Activated CD4-positive, alpha-beta T cell treated with anti-CD3 and anti-CD28 coated beads, Interleukin-2, amount 50 U/mL, for 24 hours (primary cell): ENCODE measurements at regions not wholly inside any gene's neighbourhood (a gene's known extent, or its start where the extent isn't known, plus 50 kb on each side); places are given as distances from the start of the nearest gene placed in this dataset.
"Not testable (repeated sequence)": the region's sequence is repeated elsewhere in the genome, so short reads cannot be mapped to it uniquely, and the experiment has no call there.

Experiments
- DNase-seq, 2 donors: peaks; one replicate each; pipeline ENCODE4 v3.0.0-alpha.2; 2020; ENCODE audit warnings: low read depth in 1 of 2, low spot score in 1 of 2

DNA sequence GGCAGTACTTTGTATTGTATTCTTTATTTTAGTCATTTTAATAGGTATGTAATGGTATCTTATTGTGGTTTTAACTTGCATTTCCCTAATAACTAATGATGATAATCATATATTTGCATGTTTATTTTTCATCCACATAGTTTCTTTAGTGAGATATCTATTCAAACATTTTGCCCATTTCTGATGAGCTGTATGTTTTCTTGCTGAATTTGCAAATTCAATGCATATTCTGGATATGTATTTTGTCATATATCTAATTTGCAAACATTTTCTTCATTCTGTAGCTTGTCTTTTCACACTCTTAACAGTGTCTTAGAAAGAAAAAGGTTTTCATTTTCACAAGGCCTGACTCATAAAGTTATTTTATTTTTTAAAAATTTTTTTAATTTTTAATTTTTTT is 372.1 kb downstream of the ZNF674 start:
- no peak for DNase-seq

DNA sequence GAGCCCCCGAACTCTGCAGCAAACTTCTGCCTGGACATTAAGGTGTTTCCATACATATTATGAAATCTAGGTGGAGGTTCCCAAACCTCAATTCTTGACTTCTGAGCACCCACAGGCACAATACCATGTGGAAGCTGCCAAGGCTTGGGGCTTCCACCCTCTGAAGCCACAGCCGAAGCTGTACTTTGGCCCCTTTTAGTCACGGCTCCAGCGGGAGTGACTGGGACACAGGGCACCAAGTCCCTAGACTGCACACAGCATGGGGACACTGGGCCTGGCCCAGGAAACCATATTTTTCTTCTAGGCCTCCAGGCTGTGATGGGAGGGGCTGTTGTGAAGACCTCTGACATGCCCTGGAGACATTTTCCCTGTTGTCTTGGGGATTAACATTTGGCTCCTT is 373.8 kb downstream of the ZNF674 start:
- DNase-seq, result not testable (repeated sequence)

DNA sequence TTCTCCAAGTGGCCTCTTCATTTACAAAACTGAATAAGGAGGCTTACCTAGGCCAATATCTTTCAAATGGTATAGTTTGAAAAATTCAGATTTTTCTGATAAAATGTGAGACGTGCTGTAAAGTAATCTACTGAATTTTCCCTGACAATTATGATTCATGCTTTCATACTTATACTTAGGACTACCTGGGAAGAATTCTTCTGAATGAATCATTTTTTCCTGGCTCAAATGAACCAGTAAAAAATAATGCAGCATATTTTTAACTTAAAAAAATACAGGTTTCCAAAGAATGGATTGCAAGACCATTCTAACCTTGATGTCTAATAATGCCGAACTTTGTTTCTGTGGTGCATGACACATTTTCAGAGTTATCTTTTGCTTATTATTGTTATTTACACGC is 375.4 kb downstream of the ZNF674 start:
- DNase-seq, result no peak

DNA sequence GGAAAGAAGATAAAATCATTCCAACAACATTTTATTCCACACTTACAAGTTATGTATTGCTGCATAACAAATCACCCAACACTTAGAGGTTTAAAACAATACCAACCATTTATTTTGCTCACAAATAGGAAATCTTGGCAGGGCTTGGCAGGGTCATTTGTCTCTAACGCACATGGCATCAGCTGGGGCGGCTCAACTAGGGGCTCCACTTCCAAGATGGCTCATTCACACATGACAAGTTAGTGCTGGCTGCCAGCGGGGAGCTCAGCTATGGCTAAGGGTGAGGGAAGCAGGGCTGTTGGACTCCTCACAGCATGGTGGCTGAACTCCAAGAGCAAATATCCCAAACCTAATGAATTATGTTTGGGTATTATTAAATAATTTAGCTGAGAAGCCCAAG is 377.0 kb downstream of the ZNF674 start:
- DNase-seq, result no peak

DNA sequence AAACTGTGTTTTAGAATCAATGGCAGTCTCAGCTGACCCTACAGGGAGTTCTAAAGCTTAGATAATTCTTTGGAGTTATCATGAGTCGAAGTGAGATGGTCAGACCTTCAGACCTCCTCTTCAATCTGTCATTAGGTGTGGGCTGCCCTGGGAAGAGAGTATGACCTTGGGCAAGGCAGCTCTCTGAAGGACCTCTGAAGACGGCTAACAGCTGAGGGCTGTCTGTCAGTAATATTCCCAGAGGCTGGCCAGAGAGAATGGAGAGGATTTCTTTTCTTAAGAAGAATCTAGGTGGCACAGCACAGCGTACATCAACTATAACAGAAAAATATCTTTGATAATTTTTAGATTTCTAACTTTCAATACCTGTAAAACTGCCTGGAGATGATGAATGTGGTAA is 379.4 kb downstream of the ZNF674 start:
- no peak for DNase-seq

GRCh38 chrX:46165411-46165810 is 379.8 kb downstream of the ZNF674 start:
- DNase-seq, result no peak

DNA sequence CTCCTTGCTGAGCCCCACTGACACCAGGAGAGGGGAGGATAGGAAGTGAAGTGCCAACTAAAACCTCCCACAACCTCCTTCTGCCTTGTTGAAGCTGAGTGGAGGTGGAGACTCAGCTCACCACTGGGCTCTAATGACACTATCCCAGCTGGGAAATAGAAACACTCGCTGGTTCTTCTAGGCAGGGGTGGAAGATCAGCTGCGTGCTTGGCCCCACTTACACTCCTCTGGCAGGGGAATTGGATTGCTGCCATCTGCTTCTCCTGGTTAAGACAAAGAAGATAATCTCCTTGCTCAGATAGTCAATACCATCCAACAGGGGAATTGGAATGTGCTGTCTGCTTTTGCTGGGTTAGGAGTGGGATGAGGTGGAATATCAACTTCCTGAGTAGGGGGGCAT is 392.5 kb downstream of the ZNF674 start:
- DNase-seq, result no peak

DNA sequence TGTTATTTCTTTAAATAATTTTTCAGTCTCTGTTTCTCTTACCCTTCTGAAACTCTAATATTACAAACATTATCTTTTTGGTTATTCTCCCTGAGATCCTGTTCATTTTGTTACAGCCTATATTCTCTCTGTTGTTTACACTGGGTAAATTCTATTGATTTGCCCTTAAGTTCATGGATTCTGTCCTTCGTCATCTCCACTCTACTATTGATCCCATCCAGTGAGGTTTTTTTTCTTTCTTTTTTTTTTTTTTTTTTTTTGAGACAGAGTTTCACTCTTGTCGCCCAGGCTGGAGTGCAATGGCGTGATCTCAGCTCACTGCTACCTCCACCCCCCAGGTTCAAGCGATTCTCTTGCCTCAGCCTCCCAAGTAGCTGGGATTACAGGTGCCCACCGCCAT is 393.9 kb downstream of the ZNF674 start:
- not testable (repeated sequence) for DNase-seq

DNA sequence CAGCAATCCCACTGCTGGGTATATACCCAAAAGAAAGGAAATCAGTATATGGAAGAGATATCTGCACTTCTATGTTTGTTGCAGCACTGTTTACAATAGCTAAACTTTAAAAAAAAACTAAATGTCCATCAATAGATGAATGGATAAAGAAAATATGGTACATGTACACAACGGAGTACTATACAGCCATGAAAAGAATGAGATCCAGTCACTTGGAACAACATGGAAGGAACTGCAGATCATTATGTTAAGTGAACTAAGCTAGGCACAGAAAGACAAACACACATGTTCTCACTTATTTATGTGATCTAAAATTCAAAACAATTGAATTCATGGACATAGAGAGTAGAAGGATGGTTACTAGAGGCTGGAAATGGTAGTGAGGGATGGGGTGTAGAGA is 400.7 kb downstream of the ZNF674 start:
- DNase-seq, result no peak

DNA sequence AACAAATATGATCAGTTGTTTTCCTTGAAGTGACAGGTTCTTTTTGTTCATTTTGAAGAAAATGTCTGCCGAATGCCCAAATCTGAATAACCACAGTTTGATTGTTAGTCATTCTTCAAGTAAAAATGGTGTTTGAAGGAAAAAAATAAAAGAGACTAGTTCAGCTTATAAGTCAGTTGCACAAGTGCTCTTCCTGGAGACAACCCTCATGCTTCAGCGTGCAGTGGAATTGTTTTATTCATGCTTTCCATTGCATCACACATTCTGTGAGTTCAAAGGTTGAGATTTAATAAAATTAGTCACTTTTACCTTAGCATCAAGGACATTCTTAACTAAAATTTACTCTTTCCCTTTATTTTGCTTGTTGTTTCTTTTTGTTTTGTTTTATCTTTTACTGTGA is 404.9 kb downstream of the ZNF674 start:
- peak in 1 of 2 donors; percentile 21 for DNase-seq

DNA sequence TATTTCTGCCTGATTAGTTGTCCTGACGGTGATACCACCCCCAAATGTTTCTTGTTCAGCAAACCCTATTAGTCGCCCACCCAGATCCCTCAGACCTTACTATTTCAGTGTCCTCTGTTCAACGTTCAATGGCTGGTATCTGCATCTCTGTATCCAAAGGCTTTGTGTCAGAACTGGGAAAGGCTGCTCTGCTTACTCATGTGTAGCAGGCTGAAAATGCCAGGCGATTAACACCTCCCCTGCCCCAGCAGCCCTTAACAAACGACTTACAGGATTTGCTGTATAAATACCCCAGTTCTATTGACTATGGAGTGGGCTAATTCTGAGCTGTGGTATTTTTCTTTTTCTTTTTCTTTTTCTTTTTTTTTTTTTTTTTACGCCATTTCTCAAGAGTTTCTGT is 415.0 kb downstream of the ZNF674 start:
- DNase-seq, result no peak

DNA sequence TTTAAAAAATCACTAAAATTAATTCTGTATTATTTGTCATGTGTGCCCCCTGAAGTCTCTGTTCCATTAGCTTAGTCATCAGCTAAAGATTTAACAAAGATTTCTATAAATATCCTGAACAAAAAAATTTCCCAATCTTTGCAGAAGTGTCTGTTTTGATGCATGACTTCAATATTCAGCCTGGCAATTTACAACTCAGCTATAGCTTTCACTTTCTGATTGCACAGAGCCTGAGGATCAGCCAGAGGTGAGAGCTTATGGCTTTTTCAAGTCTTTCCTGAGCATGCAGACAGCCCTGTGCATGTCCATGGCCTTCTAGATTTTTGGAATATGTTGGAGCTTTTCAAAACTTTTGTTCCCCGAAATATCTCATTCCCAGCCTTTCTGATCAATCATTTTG is 420.1 kb downstream of the ZNF674 start:
- no peak for DNase-seq

DNA sequence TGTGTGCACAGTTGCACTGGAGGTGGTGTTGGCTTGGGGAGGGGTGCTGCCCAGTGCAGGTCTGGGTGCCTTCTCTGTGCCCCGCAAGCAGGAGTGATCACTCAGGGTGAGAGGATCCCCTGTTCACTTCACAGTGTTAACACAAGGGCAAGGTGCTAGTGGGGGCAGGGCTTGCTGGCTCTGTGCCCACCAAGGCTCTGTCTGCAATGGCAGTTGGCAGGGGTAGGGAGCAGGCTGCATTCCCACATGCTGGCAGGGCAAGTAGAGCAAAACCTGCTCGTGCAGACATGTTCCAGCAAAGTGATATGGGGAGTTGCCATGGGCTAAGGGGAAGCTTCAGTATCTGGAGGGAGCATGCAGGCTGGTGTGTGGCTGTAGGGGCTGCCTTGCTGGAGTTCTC is 428.0 kb downstream of the ZNF674 start:
- DNase-seq, result no peak

DNA sequence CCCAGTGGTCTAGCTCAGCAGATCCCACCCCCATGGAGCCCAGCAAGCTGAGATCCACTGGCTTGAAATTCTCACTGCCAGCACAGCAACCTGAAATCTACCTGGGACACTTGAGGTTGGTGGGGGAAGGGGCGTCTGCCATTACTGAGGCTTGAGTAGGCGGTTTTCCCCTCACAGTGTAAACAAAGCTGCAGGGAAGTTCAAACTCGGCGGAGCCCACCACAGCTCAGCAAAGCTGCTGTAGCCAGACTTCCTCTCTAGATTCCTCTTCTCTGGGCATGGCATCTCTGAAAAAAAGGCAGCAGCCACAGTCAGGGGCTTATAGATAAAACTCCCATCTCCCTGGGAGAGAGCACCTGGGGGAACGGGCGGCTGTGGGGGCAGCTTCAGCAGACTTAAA is 457.9 kb downstream of the ZNF674 start:
- not testable (repeated sequence) for DNase-seq

DNA sequence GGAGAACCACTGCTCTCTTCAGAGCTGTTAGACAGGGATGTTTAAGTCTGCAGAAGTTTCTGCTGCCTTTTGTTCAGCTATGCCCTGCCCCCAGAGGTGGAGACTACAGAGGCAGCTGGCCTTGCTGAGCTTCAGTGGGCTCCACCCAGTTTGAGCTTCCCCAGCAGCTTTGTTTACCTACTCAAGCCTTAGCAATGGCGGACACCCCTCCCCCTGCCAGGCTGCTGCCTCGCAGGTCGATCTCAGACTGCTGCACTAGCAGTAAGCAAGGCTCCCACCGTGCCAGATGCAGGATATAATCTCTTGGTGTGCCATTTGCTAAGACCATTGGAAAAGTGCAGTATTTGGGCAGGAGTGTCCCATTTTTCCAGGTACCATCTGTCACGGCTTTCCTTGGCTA is 465.1 kb downstream of the ZNF674 start:
- DNase-seq, result not testable (repeated sequence)

GRCh38 chrX:46072791-46073190 is 472.4 kb downstream of the ZNF674 start:
- DNase-seq, result no peak

GRCh38 chrX:46072372-46072771 is 472.8 kb downstream of the ZNF674 start:
- no peak for DNase-seq

GRCh38 chrX:46070421-46070820 is 474.8 kb downstream of the ZNF674 start:
- no peak for DNase-seq

DNA sequence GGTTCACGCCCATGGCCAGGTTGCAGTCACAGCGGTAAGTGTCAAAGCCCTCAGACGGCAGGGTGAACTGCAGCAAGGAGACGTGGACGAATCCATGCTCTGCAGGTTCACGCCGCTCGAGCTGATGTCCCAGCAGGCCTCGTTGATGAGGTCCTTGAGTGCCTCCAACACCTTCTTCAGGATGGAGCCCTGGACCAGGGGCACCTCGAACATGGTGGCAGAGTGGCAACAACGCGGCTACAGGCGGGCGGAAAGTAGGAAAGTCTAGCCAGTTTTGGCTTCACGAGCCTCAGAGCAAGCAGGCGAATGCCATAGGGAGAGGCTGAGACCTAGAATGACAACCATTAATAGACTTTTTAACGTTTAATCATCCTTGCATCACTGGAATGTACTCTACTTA is 485.9 kb downstream of the ZNF674 start:
- no peak for DNase-seq

DNA sequence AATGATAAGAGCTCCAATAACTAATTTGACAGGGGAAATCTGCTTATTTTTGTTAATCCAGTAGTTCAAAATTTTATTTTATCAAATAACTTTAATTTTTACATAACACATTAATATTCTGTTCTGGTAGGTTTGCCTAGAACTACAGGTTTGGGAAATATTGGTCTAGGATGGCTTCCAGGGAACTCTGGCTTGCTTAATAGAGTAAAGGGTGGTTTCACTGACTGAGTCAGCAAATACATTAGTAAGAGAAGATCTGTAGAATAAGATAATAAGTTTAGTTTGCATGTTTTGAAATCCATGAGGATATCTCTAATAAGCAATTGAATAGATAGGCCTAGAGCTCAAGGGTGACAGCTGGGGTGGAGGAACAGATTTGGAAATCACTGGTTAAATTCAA is 500.7 kb downstream of the ZNF674 start:
- DNase-seq, result no peak

DNA sequence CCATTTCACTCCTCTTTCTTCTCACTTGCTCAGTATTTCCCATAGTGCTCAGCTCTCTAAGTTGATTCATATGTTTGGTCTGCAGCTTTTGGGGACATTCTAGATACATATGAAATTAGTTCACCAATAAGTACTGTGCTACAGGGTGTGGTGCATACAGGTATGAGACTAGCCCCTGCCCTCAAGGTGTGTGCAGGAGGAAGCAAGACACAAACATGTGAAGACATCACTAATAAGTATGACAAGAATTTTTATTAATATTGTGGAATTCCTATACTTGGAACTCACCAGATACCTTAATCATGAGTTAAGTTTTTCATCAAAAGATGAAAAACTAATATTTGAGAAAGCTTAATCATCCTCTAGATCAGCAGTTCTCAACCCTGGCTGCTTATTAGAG is 505.2 kb downstream of the ZNF674 start:
- DNase-seq, result no peak

GRCh38 chrX:46039526-46039925 is 505.7 kb downstream of the ZNF674 start:
- no peak for DNase-seq

DNA sequence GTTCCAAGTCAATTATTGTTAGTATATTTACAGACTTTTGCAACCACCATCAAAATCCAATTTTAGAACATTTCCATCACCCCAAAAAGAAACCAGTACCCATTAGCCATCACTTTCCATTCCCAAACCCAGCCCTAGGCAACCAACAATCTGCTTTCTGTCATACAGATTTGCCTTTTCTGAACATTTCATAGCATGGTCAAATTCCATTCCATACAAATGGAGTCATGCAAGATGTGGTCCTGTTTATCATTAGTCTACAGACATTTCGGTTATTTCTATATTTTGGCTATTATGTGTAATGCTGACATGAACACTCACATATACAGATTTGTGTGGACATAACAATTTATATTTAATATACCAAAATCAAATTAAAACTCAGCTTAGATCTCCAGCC is 508.7 kb downstream of the ZNF674 start:
- no peak for DNase-seq

GRCh38 chrX:46034868-46035267 is 510.4 kb downstream of the ZNF674 start:
- no peak for DNase-seq
